ENCODE measurements at regions not wholly inside any gene's neighbourhood (a gene's known extent, or its start where the extent isn't known, plus 50 kb on each side); places are given as distances from the start of the nearest gene placed in this dataset.

- DNase-seq: no peak
Observed at GRCh38 chr14:87497301-87497700, 495.7 kb downstream of the GALC start.

GRCh38 chr14:87494010-87494409 is 499.0 kb downstream of the GALC start:
- no peak for DNase-seq

- DNase-seq: no peak
Observed at GRCh38 chr14:87492561-87492960, 500.4 kb downstream of the GALC start.

- no peak for DNase-seq
Observed at GRCh38 chr14:87491816-87492215, 501.2 kb downstream of the GALC start.

GRCh38 chr14:87489196-87489819 is 503.7 kb downstream of the GALC start:
- DNase-seq: no peak

- DNase-seq: no peak
Observed at GRCh38 chr14:87483271-87484260, 509.4 kb downstream of the GALC start.

- DNase-seq: no peak
Observed at GRCh38 chr14:87468531-87468930, 524.5 kb downstream of the GALC start.

- no peak for DNase-seq
Observed at GRCh38 chr14:87467578-87467977, 525.4 kb downstream of the GALC start.

GRCh38 chr14:87465770-87466169 is 527.2 kb downstream of the GALC start:
- no peak for DNase-seq

GRCh38 chr14:87461704-87462103 is 531.3 kb downstream of the GALC start:
- no peak for DNase-seq

- no peak for DNase-seq
Observed at GRCh38 chr14:87457720-87458119, 535.3 kb downstream of the GALC start.

GRCh38 chr14:87450193-87450592 is 542.8 kb downstream of the GALC start:
- DNase-seq: no peak

- no peak for DNase-seq
Observed at GRCh38 chr14:87449016-87449415, 544.0 kb downstream of the GALC start.

GRCh38 chr14:87443787-87444186 is 549.2 kb downstream of the GALC start:
- DNase-seq: no peak

GRCh38 chr14:87443039-87443438 is 549.9 kb downstream of the GALC start:
- DNase-seq: no peak

- DNase-seq: no peak
Observed at GRCh38 chr14:87437158-87437557, 555.8 kb downstream of the GALC start.

GRCh38 chr14:87434680-87435079 is 558.3 kb downstream of the GALC start:
- no peak for DNase-seq

- no peak for DNase-seq
Observed at GRCh38 chr14:87434011-87434410, 559.0 kb downstream of the GALC start.

- DNase-seq: no peak
Observed at GRCh38 chr14:87432698-87433097, 560.3 kb downstream of the GALC start.

GRCh38 chr14:87430810-87431209 is 562.2 kb downstream of the GALC start:
- DNase-seq: no peak

GRCh38 chr14:87430214-87430613 is 562.8 kb downstream of the GALC start:
- no peak for DNase-seq

- no peak for DNase-seq
Observed at GRCh38 chr14:87419925-87420324, 573.1 kb downstream of the GALC start.

GRCh38 chr14:87411370-87411769 is 581.6 kb downstream of the GALC start:
- DNase-seq: no peak

- DNase-seq: no peak
Observed at GRCh38 chr14:87409393-87409792, 583.6 kb downstream of the GALC start.
